Karpas-422 (cell line): ENCODE measurements at regions not wholly inside any gene's neighbourhood (a gene's known extent, or its start where the extent isn't known, plus 50 kb on each side); places are given as distances from the start of the nearest gene placed in this dataset.

Source experiments
- DNase-seq: peaks from one replicate; pipeline ENCODE4 v3.0.0-alpha.2; 2015
- H2AFZ ChIP-seq: fragments of 200-600 bp; sonication (generic); 2 replicates; pipeline ENCODE4 v1.6.1; 2014; ENCODE audit warnings: antibody characterized with exemption, low read length, mixed read lengths
- H3K27ac ChIP-seq: fragments of 200-600 bp; sonication (generic); 2 replicates; pipeline ENCODE4 v1.5.1; 2014; ENCODE audit warnings: mild to moderate bottlenecking, low read length, moderate library complexity
- H3K27me3 ChIP-seq: fragments of 200-600 bp; sonication (generic); 2 replicates; pipeline ENCODE4 v1.6.1; 2014; ENCODE audit warnings: low read length, mixed read lengths
- H3K36me3 ChIP-seq: fragments of 200-600 bp; sonication (generic); 2 replicates; pipeline ENCODE4 v1.6.1; 2014; ENCODE audit warnings: low read length, mixed read lengths; ENCODE audit not compliant: insufficient read depth
- H3K4me1 ChIP-seq: fragments of 200-600 bp; sonication (generic); 2 replicates; pipeline ENCODE4 v1.6.1; 2014; ENCODE audit warnings: mild to moderate bottlenecking, low read length, mixed read lengths
- H3K4me2 ChIP-seq: fragments of 200-600 bp; sonication (generic); 2 replicates; pipeline ENCODE4 v1.6.1; 2014; ENCODE audit warnings: low read length, low read depth, mild to moderate bottlenecking; ENCODE audit not compliant: poor library complexity, severe bottlenecking
- H3K4me3 ChIP-seq: fragments of 200-600 bp; sonication (generic); 2 replicates; pipeline ENCODE4 v1.5.1; 2014; ENCODE audit warnings: mild to moderate bottlenecking, antibody characterized with exemption, low read length, mixed read lengths
- H3K79me2 ChIP-seq: fragments of 200-600 bp; sonication (generic); 2 replicates; pipeline ENCODE4 v1.6.1; 2014; ENCODE audit warnings: mild to moderate bottlenecking, low read length, mixed read lengths
- H3K9ac ChIP-seq: fragments of 200-600 bp; sonication (generic); 2 replicates; pipeline ENCODE4 v1.6.0; 2014; ENCODE audit warnings: low read length
- H3K9me2 ChIP-seq: fragments of 200-600 bp; sonication (generic), shearing (Covaris generic); replicated peaks from 2 replicates; pipeline ENCODE4 v1.6.0; 2014; ENCODE audit warnings: mild to moderate bottlenecking, low read length, moderate library complexity; ENCODE audit not compliant: insufficient read depth
- H3K9me3 ChIP-seq: fragments of 300-700, 200-600 bp; sonication (generic); 2 replicates; pipeline ENCODE4 v1.6.1; 2014; ENCODE audit warnings: low read length, mixed read lengths
- H4K20me1 ChIP-seq: fragments of 200-600 bp; sonication (generic); 2 replicates; pipeline ENCODE4 v1.6.1; 2014; ENCODE audit warnings: mild to moderate bottlenecking, antibody characterized with exemption, low read length, low read depth; ENCODE audit not compliant: insufficient read depth

- no peaks in the 10 kb centered on the region for H3K27me3 ChIP-seq
- H3K79me2 ChIP-seq, result no peaks in the 10 kb centered on the region
- no peak overlapping the region for H3K4me2 ChIP-seq
- no peaks in the 10 kb centered on the region for H3K9me2 ChIP-seq
- H3K4me3 ChIP-seq, result no peak overlapping the region
- no peak overlapping the region for H3K27ac ChIP-seq
- no peaks in the 10 kb centered on the region for H3K9me3 ChIP-seq
- peaks cover 12% of the 10 kb centered on the region for H3K4me1 ChIP-seq
- no peak for DNase-seq
- H3K9ac ChIP-seq, result no peak overlapping the region
- no peak overlapping the region for H2AFZ ChIP-seq
- no peaks in the 10 kb centered on the region for H3K36me3 ChIP-seq
- no peaks in the 10 kb centered on the region for H4K20me1 ChIP-seq
These were observed 88.0 kb upstream of the RPS6KA2 start for GRCh38 chr6:166715065-166715464.

GRCh38 chr6:166714581-166714980, 87.5 kb upstream of the RPS6KA2 start:
- H2AFZ ChIP-seq, result no peak overlapping the region
- H3K4me2 ChIP-seq, result no peak overlapping the region
- H3K27ac ChIP-seq, result no peak overlapping the region
- H3K9me2 ChIP-seq, result no peaks in the 10 kb centered on the region
- H3K4me3 ChIP-seq, result no peak overlapping the region
- H3K9ac ChIP-seq, result no peak overlapping the region
- H4K20me1 ChIP-seq, result no peaks in the 10 kb centered on the region
- no peaks in the 10 kb centered on the region for H3K36me3 ChIP-seq
- no peaks in the 10 kb centered on the region for H3K9me3 ChIP-seq
- no peaks in the 10 kb centered on the region for H3K79me2 ChIP-seq
- DNase-seq, result no peak
- H3K4me1 ChIP-seq, result peaks cover 11% of the 10 kb centered on the region
- no peaks in the 10 kb centered on the region for H3K27me3 ChIP-seq

- Histone ChIP-seq H3K36me3 (no peaks in the 10 kb centered on the region), H3K9ac (no peak overlapping the region), H3K27me3 (no peaks in the 10 kb centered on the region), H3K4me2 (no peak overlapping the region), H3K79me2 (no peaks in the 10 kb centered on the region), H4K20me1 (no peaks in the 10 kb centered on the region), H2AFZ (no peak overlapping the region), H3K4me1 (peaks cover 6% of the 10 kb centered on the region), H3K9me3 (no peaks in the 10 kb centered on the region), H3K9me2 (no peaks in the 10 kb centered on the region), H3K4me3 (no peak overlapping the region), H3K27ac (no peak overlapping the region)
- DNase-seq, result no peak
These were observed 87.1 kb upstream of the RPS6KA2 start for GRCh38 chr6:166714187-166714510.

- Histone ChIP-seq H2AFZ (no peak overlapping the region), H3K4me2 (no peak overlapping the region), H3K79me2 (no peaks in the 10 kb centered on the region), H3K9me3 (no peaks in the 10 kb centered on the region), H3K9me2 (no peaks in the 10 kb centered on the region), H3K4me3 (no peak overlapping the region), H3K4me1 (peaks cover 4% of the 10 kb centered on the region; the same call in 1 of the 2 replicates), H3K27me3 (no peaks in the 10 kb centered on the region), H3K36me3 (no peaks in the 10 kb centered on the region), H4K20me1 (no peaks in the 10 kb centered on the region), H3K27ac (no peak overlapping the region), H3K9ac (no peak overlapping the region)
- DNase-seq, result no peak
These were observed 86.6 kb upstream of the RPS6KA2 start for GRCh38 chr6:166713434-166714186.

GRCh38 chr6:166712286-166713228, 85.5 kb upstream of the RPS6KA2 start:
- H3K9ac ChIP-seq, result no peak overlapping the region
- H3K9me3 ChIP-seq, result no peaks in the 10 kb centered on the region
- DNase-seq, result peak; percentile 57
- H2AFZ ChIP-seq, result no peak overlapping the region
- no peak overlapping the region for H3K27ac ChIP-seq
- H3K4me2 ChIP-seq, result no peak overlapping the region
- no peaks in the 10 kb centered on the region for H3K36me3 ChIP-seq
- no peaks in the 10 kb centered on the region for H4K20me1 ChIP-seq
- no peaks in the 10 kb centered on the region for H3K9me2 ChIP-seq
- peaks cover 4% of the 10 kb centered on the region; the same call in 1 of the 2 replicates for H3K4me1 ChIP-seq
- no peaks in the 10 kb centered on the region for H3K27me3 ChIP-seq
- H3K79me2 ChIP-seq, result no peaks in the 10 kb centered on the region
- H3K4me3 ChIP-seq, result no peak overlapping the region

- Histone ChIP-seq H4K20me1 (no peaks in the 10 kb centered on the region), H3K9me3 (no peaks in the 10 kb centered on the region), H3K9me2 (no peaks in the 10 kb centered on the region), H2AFZ (no peak overlapping the region), H3K36me3 (no peaks in the 10 kb centered on the region), H3K27me3 (no peaks in the 10 kb centered on the region), H3K4me3 (no peak overlapping the region), H3K4me1 (peaks cover 11% of the 10 kb centered on the region), H3K79me2 (no peaks in the 10 kb centered on the region), H3K9ac (no peak overlapping the region), H3K4me2 (no peak overlapping the region), H3K27ac (no peak overlapping the region)
- DNase-seq, result no peak
These were observed 83.0 kb upstream of the RPS6KA2 start for GRCh38 chr6:166710084-166710483.

GRCh38 chr6:166708460-166708859, 81.4 kb upstream of the RPS6KA2 start:
- no peak for DNase-seq
- Histone ChIP-seq H4K20me1 (no peaks in the 10 kb centered on the region), H3K4me3 (no peak overlapping the region), H3K36me3 (no peaks in the 10 kb centered on the region), H3K4me1 (peaks cover 11% of the 10 kb centered on the region), H2AFZ (no peak overlapping the region), H3K27ac (no peak overlapping the region), H3K79me2 (no peaks in the 10 kb centered on the region), H3K9ac (no peak overlapping the region), H3K4me2 (no peak overlapping the region), H3K9me2 (no peaks in the 10 kb centered on the region), H3K9me3 (no peaks in the 10 kb centered on the region), H3K27me3 (no peaks in the 10 kb centered on the region)

- Histone ChIP-seq H3K4me1 (peaks cover 11% of the 10 kb centered on the region), H3K4me3 (no peak overlapping the region), H3K27me3 (no peaks in the 10 kb centered on the region), H4K20me1 (no peaks in the 10 kb centered on the region), H3K9ac (no peak overlapping the region), H3K79me2 (no peaks in the 10 kb centered on the region), H3K9me3 (no peaks in the 10 kb centered on the region), H2AFZ (peak overlapping the region; percentile 67; the same call in 1 of the 2 replicates), H3K27ac (no peak overlapping the region), H3K9me2 (no peaks in the 10 kb centered on the region), H3K36me3 (no peaks in the 10 kb centered on the region), H3K4me2 (peak overlapping the region; percentile 12)
- peak; percentile 86 for DNase-seq
These were observed 80.0 kb upstream of the RPS6KA2 start for GRCh38 chr6:166707045-166707444.
